ENCODE measurements at regions not wholly inside any gene's neighbourhood (a gene's known extent, or its start where the extent isn't known, plus 50 kb on each side); places are given as distances from the start of the nearest gene placed in this dataset.

GRCh38 chr5:27548484-27548883 lies 510.1 kb upstream of the CDH9 start:
- Histone ChIP-seq H3K36me3 (no peaks in the 10 kb centered on the region), H3K27ac (no peak overlapping the region), H3K4me1 (replicated peaks) (no peaks in the 10 kb centered on the region), H3K27me3 (replicated peaks) (no peaks in the 10 kb centered on the region), H3K9me3 (replicated peaks) (no peaks in the 10 kb centered on the region), H3K4me3 (no peak overlapping the region)
- no peak for DNase-seq (ENCODE audit: low read depth in 1 of 2, low spot score in 2 of 2)

DNA sequence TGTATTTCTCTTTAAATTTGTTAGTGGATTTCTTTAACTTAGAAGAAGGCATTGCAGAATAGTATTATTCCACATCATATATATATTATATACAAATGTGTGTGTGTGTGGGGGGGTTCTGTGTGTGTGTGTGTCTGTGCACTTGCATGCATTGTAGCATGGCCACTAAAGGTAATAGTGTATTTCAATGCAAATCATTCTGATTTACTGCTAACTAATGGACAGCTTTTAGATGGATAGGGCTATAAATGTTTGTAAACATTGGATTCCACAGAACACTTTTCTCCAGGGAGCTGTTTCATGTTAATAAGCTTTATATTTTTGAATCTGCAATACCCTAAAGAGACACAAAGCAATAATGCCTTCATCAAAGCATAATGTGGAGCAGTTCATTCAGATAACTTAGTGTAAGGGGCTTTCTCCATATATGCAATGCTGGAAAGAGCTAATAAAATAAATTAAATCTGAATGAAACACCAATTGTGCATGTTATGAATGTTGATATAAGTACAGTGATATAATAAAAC lies 496.7 kb upstream of the CDH9 start:
- DNase-seq (ENCODE audit: low read depth in 1 of 2, low spot score in 2 of 2) = no peak

DNA sequence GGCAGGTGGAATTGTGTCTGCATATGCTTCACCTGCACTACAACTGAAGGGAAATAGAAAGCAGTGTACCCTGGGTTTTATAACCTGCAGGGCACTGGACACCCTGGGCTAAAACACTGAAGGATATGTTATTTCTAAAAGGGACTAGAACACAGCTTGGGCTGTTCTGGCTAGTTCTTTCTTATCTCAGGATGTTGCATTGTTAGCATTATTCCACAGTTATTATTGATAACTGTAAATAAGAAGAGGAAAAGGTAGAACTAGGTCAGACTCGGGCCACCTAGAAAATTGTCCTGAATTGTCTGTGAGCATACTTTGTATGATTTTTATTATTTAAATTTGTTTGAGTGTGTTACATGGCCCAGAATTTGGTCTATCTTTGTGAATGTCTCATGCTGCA lies 493.9 kb upstream of the CDH9 start:
- Histone ChIP-seq H3K27ac (no peak overlapping the region), H3K36me3 (no peaks in the 10 kb centered on the region), H3K27me3 (replicated peaks) (no peaks in the 10 kb centered on the region), H3K9me3 (replicated peaks) (no peaks in the 10 kb centered on the region), H3K4me3 (no peak overlapping the region), H3K4me1 (replicated peaks) (no peaks in the 10 kb centered on the region)
- no peak for DNase-seq (ENCODE audit: low read depth in 1 of 2, low spot score in 2 of 2)

More for the DNA sequence above, 496.7 kb upstream of the CDH9 start:
- no peaks in the 10 kb centered on the region for H3K36me3 ChIP-seq
- H3K27me3 ChIP-seq (replicated peaks) = no peaks in the 10 kb centered on the region
- no peak overlapping the region for H3K4me3 ChIP-seq
- no peak overlapping the region for H3K27ac ChIP-seq
- no peaks in the 10 kb centered on the region for H3K9me3 ChIP-seq (replicated peaks)
- H3K4me1 ChIP-seq (replicated peaks) = no peaks in the 10 kb centered on the region

GRCh38 chr5:27524515-27524914 lies 486.1 kb upstream of the CDH9 start:
- no peaks in the 10 kb centered on the region for H3K27me3 ChIP-seq (replicated peaks)
- no peaks in the 10 kb centered on the region for H3K36me3 ChIP-seq
- H3K27ac ChIP-seq = no peak overlapping the region
- no peaks in the 10 kb centered on the region for H3K4me1 ChIP-seq (replicated peaks)
- no peak for DNase-seq (ENCODE audit: low read depth in 1 of 2, low spot score in 2 of 2)
- H3K4me3 ChIP-seq = no peak overlapping the region
- H3K9me3 ChIP-seq (replicated peaks) = no peaks in the 10 kb centered on the region

DNA sequence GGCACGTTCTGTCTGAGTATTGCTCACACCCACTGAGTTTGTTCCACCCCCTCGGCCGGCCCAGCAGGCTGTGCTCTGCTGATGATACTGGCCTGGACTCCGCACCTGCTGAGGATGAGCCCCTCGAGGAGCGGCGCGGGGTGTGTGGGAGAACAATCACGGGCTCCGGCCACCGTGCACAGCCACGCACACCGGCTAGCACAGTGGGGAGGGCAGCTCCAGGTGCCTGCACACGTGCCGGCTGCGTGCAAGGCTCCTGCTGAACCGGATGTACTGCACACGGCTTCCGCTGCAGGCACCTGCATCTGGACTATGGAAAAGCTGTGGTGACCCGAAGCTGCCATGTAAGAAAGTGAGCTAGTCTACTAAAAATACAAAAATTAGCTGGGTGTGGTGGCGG lies 485.2 kb upstream of the CDH9 start:
- no peak overlapping the region for H3K27ac ChIP-seq
- no peaks in the 10 kb centered on the region for H3K36me3 ChIP-seq
- no peak for DNase-seq (ENCODE audit: low read depth in 1 of 2, low spot score in 2 of 2)
- H3K4me1 ChIP-seq (replicated peaks) = no peaks in the 10 kb centered on the region
- no peaks in the 10 kb centered on the region for H3K27me3 ChIP-seq (replicated peaks)
- H3K4me3 ChIP-seq = no peak overlapping the region
- H3K9me3 ChIP-seq (replicated peaks) = no peaks in the 10 kb centered on the region

DNA sequence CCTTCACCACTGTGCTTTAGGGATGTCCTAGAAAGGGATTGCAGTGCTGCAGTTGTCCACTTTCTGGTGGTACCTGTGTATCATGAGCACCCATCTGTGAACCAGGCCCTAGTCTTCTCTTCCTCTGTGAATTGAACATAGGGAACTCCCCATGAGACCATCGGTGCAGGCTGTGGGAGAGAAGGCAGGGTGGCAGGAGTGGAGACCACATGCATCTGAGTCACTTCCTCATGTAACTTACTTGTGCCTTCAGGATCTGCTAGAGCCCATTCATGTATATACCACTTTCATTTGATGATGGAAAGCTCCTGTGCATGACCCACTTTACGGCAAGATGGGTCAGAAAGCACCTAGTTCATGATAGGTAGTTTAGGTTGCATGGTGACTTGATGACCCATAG lies 478.1 kb upstream of the CDH9 start:
- Histone ChIP-seq H3K27ac (no peak overlapping the region), H3K9me3 (replicated peaks) (no peaks in the 10 kb centered on the region), H3K4me3 (no peak overlapping the region), H3K27me3 (replicated peaks) (no peaks in the 10 kb centered on the region), H3K36me3 (no peaks in the 10 kb centered on the region), H3K4me1 (replicated peaks) (no peaks in the 10 kb centered on the region)
- DNase-seq (ENCODE audit: low read depth in 1 of 2, low spot score in 2 of 2) = no peak

DNA sequence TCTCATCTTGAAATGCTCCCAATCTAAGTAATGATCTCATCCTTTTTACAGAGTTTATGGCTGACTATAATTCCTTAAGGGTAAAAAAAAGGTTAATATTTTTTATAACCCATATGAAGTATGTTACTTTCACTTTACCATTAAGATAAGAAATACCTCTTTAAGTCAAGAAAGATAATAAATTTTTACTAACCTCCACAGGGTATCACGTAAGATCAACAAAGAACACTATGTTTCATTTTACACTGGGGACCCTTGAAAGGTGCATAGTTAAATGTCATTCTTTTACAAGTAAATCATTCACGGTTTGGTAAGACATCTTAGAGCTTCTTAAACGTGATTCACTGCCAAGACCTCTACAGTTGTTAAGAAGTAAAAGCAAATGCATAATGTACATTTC lies 472.7 kb upstream of the CDH9 start:
- Histone ChIP-seq H3K4me1 (replicated peaks) (no peaks in the 10 kb centered on the region), H3K9me3 (replicated peaks) (no peaks in the 10 kb centered on the region), H3K27me3 (replicated peaks) (no peaks in the 10 kb centered on the region), H3K36me3 (no peaks in the 10 kb centered on the region), H3K27ac (no peak overlapping the region), H3K4me3 (no peak overlapping the region)
- no peak for DNase-seq (ENCODE audit: low read depth in 1 of 2, low spot score in 2 of 2)

GRCh38 chr5:27503813-27504212 lies 465.4 kb upstream of the CDH9 start:
- Histone ChIP-seq H3K4me1 (replicated peaks) (no peaks in the 10 kb centered on the region), H3K9me3 (replicated peaks) (no peaks in the 10 kb centered on the region), H3K27ac (no peak overlapping the region), H3K27me3 (replicated peaks) (no peaks in the 10 kb centered on the region), H3K36me3 (no peaks in the 10 kb centered on the region), H3K4me3 (no peak overlapping the region)
- no peak for DNase-seq (ENCODE audit: low read depth in 1 of 2, low spot score in 2 of 2)

DNA sequence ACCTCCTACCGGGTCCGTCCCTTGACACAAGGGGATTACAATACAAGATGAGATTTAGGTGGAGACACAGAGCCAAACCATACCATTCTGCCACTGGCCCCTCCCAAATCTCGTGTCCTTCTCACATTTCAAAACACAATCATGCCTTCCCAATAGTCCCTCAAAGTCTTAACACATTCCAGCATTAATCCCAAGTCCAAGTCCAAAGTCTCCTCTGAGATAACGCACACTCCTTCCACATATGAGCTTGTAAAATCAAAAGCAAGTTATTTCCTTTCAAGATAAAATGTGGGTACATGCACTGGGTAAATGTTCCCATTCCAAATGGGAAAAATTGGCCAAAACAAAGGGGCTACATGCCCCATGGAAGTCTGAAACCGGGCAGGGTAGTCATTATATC lies 463.9 kb upstream of the CDH9 start:
- Histone ChIP-seq H3K36me3 (no peaks in the 10 kb centered on the region), H3K27me3 (replicated peaks) (no peaks in the 10 kb centered on the region), H3K9me3 (replicated peaks) (no peaks in the 10 kb centered on the region), H3K4me3 (no peak overlapping the region), H3K27ac (no peak overlapping the region), H3K4me1 (replicated peaks) (no peaks in the 10 kb centered on the region)
- no peak for DNase-seq (ENCODE audit: low read depth in 1 of 2, low spot score in 2 of 2)

GRCh38 chr5:27497491-27497890 lies 459.1 kb upstream of the CDH9 start:
- H3K4me3 ChIP-seq = no peak overlapping the region
- H3K9me3 ChIP-seq (replicated peaks) = no peaks in the 10 kb centered on the region
- H3K4me1 ChIP-seq (replicated peaks) = no peaks in the 10 kb centered on the region
- no peak overlapping the region for H3K27ac ChIP-seq
- no peak for DNase-seq (ENCODE audit: low read depth in 1 of 2, low spot score in 2 of 2)
- no peaks in the 10 kb centered on the region for H3K27me3 ChIP-seq (replicated peaks)
- no peaks in the 10 kb centered on the region for H3K36me3 ChIP-seq

DNA sequence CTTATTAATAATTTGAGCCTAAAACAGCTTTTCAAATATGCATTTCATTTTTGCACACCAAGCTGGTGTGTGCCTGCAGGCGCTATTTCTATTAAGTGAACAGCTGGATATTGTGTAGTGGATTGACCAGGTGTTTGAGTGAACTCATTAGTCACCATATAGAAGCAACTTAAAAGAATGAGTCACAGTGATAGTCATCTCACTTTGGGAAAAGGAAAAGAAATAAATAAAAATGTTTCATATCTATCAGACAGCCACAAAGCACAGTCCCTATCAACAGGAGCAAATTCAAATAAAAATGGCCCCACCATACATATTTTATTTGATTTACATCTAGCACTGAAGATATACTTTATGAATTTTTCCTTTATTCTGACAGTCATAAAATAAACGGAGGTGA lies 456.5 kb upstream of the CDH9 start:
- no peak for DNase-seq (ENCODE audit: low read depth in 1 of 2, low spot score in 2 of 2)
- H3K4me3 ChIP-seq = no peak overlapping the region
- no peaks in the 10 kb centered on the region for H3K4me1 ChIP-seq (replicated peaks)

DNA sequence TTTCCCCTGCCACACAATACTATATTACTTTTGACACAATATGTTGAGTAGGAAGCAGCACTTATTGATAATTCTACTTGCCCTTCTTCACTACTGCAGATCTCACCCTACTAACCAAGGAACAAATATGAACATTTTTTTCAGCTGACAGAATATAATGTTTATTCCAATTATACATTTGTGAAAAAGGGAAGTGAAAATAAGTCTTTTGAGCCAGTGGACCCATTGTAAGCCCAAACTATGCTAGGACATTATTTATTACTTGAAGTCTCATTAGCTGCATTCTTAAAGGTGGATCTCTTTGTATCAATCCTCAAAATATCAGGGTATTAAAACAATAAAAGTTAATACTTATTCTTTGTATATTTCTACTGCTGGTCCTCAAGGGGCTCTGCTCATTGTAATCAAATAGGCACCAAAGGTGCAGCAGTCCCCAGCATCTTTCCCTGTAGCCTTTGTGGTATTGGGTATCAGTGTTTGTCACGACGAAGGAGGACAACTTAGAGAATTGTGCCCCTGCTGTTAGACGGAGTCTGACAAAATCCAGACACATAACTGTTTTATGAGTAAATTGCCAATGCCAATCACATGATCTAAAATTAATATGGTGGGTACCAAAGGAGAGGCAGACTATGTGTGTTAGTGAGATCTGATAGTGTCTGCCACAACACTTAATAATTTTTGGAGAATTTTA lies 453.5 kb upstream of the CDH9 start:
- Histone ChIP-seq H3K27ac (no peak overlapping the region), H3K4me3 (no peak overlapping the region), H3K27me3 (replicated peaks) (no peaks in the 10 kb centered on the region), H3K36me3 (no peaks in the 10 kb centered on the region), H3K9me3 (replicated peaks) (no peaks in the 10 kb centered on the region), H3K4me1 (replicated peaks) (no peaks in the 10 kb centered on the region)
- DNase-seq (ENCODE audit: low read depth in 1 of 2, low spot score in 2 of 2) = no peak

More for the DNA sequence above, 456.5 kb upstream of the CDH9 start:
- Histone ChIP-seq H3K27ac (no peak overlapping the region), H3K27me3 (replicated peaks) (no peaks in the 10 kb centered on the region), H3K9me3 (replicated peaks) (no peaks in the 10 kb centered on the region), H3K36me3 (no peaks in the 10 kb centered on the region)

- Histone ChIP-seq H3K4me1 (replicated peaks) (no peaks in the 10 kb centered on the region), H3K27me3 (replicated peaks) (no peaks in the 10 kb centered on the region), H3K27ac (no peak overlapping the region), H3K9me3 (replicated peaks) (no peaks in the 10 kb centered on the region), H3K4me3 (no peak overlapping the region), H3K36me3 (no peaks in the 10 kb centered on the region)
- no peak for DNase-seq (ENCODE audit: low read depth in 1 of 2, low spot score in 2 of 2)
These were observed 452.7 kb upstream of the CDH9 start for GRCh38 chr5:27491047-27491446.

GRCh38 chr5:27489701-27490100 lies 451.3 kb upstream of the CDH9 start:
- Histone ChIP-seq H3K4me1 (replicated peaks) (no peaks in the 10 kb centered on the region), H3K27ac (no peak overlapping the region), H3K36me3 (no peaks in the 10 kb centered on the region), H3K27me3 (replicated peaks) (no peaks in the 10 kb centered on the region), H3K9me3 (replicated peaks) (no peaks in the 10 kb centered on the region), H3K4me3 (no peak overlapping the region)
- DNase-seq (ENCODE audit: low read depth in 1 of 2, low spot score in 2 of 2) = no peak

DNA sequence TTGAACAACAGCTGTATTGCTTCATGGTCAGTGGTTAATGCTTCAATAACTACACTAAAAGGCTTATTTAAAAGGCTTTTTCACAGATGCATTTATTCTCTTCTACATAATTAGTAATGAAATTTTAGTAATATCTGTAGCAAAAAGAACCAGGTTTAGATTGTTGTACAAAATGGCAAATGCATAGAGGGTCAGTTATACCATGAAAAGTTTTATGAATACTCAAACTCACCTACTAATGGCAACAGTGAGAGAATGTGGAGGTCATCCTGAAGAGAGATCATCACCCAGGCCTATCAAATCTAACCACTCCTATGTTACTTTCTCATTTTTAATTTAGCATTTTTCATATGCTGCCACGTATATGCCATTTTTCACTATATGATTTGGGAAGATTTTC lies 444.3 kb upstream of the CDH9 start:
- Histone ChIP-seq H3K4me1 (replicated peaks) (no peaks in the 10 kb centered on the region), H3K4me3 (no peak overlapping the region), H3K27ac (no peak overlapping the region), H3K36me3 (no peaks in the 10 kb centered on the region), H3K9me3 (replicated peaks) (no peaks in the 10 kb centered on the region), H3K27me3 (replicated peaks) (no peaks in the 10 kb centered on the region)
- DNase-seq (ENCODE audit: low read depth in 1 of 2, low spot score in 2 of 2) = no peak

Data from SJSA1 (cell line).